Neural cell (in vitro differentiated cells): ENCODE measurements at regions not wholly inside any gene's neighbourhood (a gene's known extent, or its start where the extent isn't known, plus 50 kb on each side); places are given as distances from the start of the nearest gene placed in this dataset.

ENCODE experiments used
- H2AFZ ChIP-seq: fragments of 200-600, 300-800 bp; sonication (generic), shearing (Covaris generic); 2 replicates; pipeline ENCODE4 v1.6.0; 2014; ENCODE audit warnings: low read depth, mild to moderate bottlenecking, antibody characterized with exemption, low read length, moderate library complexity
- H3F3A ChIP-seq: fragments of 200-600 bp; shearing (Covaris generic); 2 replicates; pipeline ENCODE4 v1.6.1; 2016; ENCODE audit warnings: mild to moderate bottlenecking, moderate library complexity, mixed read lengths, antibody characterized with exemption, low read length; ENCODE audit not compliant: insufficient read depth, poor library complexity, severe bottlenecking
- H3K27ac ChIP-seq: fragments of 200-600, 300-800 bp; sonication (generic), shearing (Covaris generic); 2 replicates; pipeline ENCODE4 v1.5.1; 2014; ENCODE audit warnings: mild to moderate bottlenecking, low read length, moderate library complexity
- H3K27me3 ChIP-seq: fragments of 300-800, 200-600 bp; sonication (generic), shearing (Covaris generic); 2 replicates; pipeline ENCODE4 v1.6.0; 2014; ENCODE audit warnings: mild to moderate bottlenecking, low read depth, low read length, moderate library complexity; ENCODE audit not compliant: insufficient read depth
- H3K36me3 ChIP-seq: fragments of 300-800, 200-600 bp; sonication (generic), shearing (Covaris generic); 2 replicates; pipeline ENCODE4 v1.5.1; 2014; ENCODE audit warnings: mild to moderate bottlenecking, antibody characterized with exemption, low read length, moderate library complexity; ENCODE audit not compliant: insufficient read depth
- H3K4me2 ChIP-seq: fragments of 300-800, 200-600 bp; sonication (generic), shearing (Covaris generic); 2 replicates; pipeline ENCODE4 v1.6.0; 2014; ENCODE audit warnings: mild to moderate bottlenecking, low read length
- H3K4me3 ChIP-seq: fragments of 300-800, 200-600 bp; sonication (generic), shearing (Covaris generic); 2 replicates; pipeline ENCODE4 v1.5.1; 2014; ENCODE audit warnings: mild to moderate bottlenecking, low read length, moderate library complexity
- H3K79me2 ChIP-seq: fragments of 200-600 bp; shearing (Covaris generic); replicated peaks from 2 replicates; pipeline ENCODE4 v1.6.0; 2014; ENCODE audit warnings: mild to moderate bottlenecking, low read length, moderate library complexity; ENCODE audit not compliant: insufficient read depth
- H3K9ac ChIP-seq: fragments of 300-800, 200-600 bp; sonication (generic), shearing (Covaris generic); 2 replicates; pipeline ENCODE4 v1.6.1; 2016; ENCODE audit warnings: mild to moderate bottlenecking, low read length, mixed read lengths
- H3K9me2 ChIP-seq: fragments of 200-600 bp; shearing (Covaris generic); 2 replicates; pipeline ENCODE4 v1.6.1; 2016; ENCODE audit warnings: mild to moderate bottlenecking, low read length, mixed read lengths; ENCODE audit not compliant: insufficient read depth
- H3K9me3 ChIP-seq: fragments of 200-600, 300-800 bp; sonication (generic), shearing (Covaris generic); 2 replicates; pipeline ENCODE4 v1.6.1; 2016; ENCODE audit warnings: mild to moderate bottlenecking, mixed run types, low read length, moderate library complexity, mixed read lengths
- H4K20me1 ChIP-seq: fragments of 200-600 bp; shearing (Covaris generic); 2 replicates; pipeline ENCODE4 v1.6.1; 2016; ENCODE audit warnings: mild to moderate bottlenecking, mixed run types; ENCODE audit not compliant: insufficient read depth
- CTCF ChIP-seq: fragments of 450-650 bp; IDR thresholded peaks from 2 replicates; pipeline ENCODE4 v1.5.1; 2014; ENCODE audit warnings: antibody characterized with exemption, mild to moderate bottlenecking, moderate library complexity; ENCODE audit not compliant: poor library complexity, severe bottlenecking
- EP300 ChIP-seq: fragments of 450-650 bp; conservative IDR thresholded peaks from 2 replicates; pipeline ENCODE4 v1.6.1; 2014; ENCODE audit warnings: antibody characterized with exemption, mild to moderate bottlenecking, moderate library complexity; ENCODE audit not compliant: poor library complexity, severe bottlenecking
- EZH2 ChIP-seq: fragments of 200-600, 300-800 bp; shearing (Covaris generic), sonication (generic); IDR thresholded peaks from 2 replicates; pipeline ENCODE4 v1.6.1; 2014; ENCODE audit warnings: antibody characterized with exemption, low read length, borderline replicate concordance, mild to moderate bottlenecking; ENCODE audit not compliant: insufficient read depth, poor library complexity, severe bottlenecking
- MXI1 ChIP-seq: fragments of 450-650 bp; conservative IDR thresholded peaks from 2 replicates; pipeline ENCODE4 v1.6.1; 2014; ENCODE audit warnings: antibody characterized with exemption, mild to moderate bottlenecking; ENCODE audit not compliant: poor library complexity, severe bottlenecking
- POLR2AphosphoS5 ChIP-seq: IDR thresholded peaks from 2 replicates; pipeline ENCODE4 v1.6.1; 2012
- RAD21 ChIP-seq: fragments of 450-650 bp; conservative IDR thresholded peaks from 2 replicates; pipeline ENCODE4 v1.6.1; 2014; ENCODE audit warnings: antibody characterized with exemption, mild to moderate bottlenecking, moderate library complexity
- SMC3 ChIP-seq: fragments of 450-650 bp; conservative IDR thresholded peaks from 2 replicates; pipeline ENCODE4 v1.6.1; 2014; ENCODE audit warnings: antibody characterized with exemption, mild to moderate bottlenecking, moderate library complexity; ENCODE audit not compliant: poor library complexity
- TAF1 ChIP-seq: IDR thresholded peaks from 2 replicates; pipeline ENCODE4 v1.6.1; 2012; ENCODE audit warnings: low read depth
- TF ChIP-seq, protein P1 (sequence below): IDR thresholded peaks from 2 replicates; pipeline ENCODE4 v1.6.1; 2012; ENCODE audit warnings: borderline replicate concordance

DNA sequence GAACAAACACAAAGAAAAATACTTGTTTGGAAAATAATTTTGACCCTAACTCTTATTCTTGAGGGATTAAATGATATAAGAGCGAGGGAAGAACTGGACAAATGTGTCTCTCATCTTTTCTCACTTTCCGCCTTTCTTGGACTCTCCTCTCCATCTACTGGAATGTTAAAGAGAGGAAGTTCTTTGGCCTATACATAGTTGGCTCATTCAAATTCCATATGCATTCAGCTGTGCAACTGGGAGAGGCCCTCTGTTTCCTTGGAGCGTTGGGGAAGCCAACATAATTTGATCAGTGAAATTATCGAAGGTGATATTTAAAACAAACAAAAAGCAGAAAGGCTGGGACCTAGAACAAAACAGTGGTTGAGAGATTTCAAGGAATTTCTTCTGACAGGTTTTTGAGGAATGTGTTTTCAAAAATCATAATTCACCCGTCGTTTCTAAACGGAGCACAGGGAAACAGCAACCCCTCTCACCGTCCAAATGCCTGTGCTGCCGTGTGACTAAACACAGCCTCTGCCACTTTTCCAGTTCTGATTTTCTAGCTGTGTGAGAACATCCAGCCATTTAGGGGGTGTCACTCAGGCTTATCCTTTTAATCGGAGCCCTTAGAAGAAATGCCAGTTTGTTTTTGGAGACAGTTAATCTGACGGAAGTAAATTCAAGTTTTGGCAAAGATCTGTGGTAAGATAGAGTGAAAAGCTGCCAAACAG, 489.9 kb downstream of the SOX2 start:
- no peak overlapping the region for H2AFZ ChIP-seq
- H3K4me3 ChIP-seq, result no peak overlapping the region
- H3K9me3 ChIP-seq, result no peaks in the 10 kb centered on the region
- H3K4me2 ChIP-seq, result no peak overlapping the region
- H3K27ac ChIP-seq, result no peak overlapping the region
- H3K27me3 ChIP-seq, result no peaks in the 10 kb centered on the region
- H3K36me3 ChIP-seq, result no peaks in the 10 kb centered on the region
- H4K20me1 ChIP-seq, result no peaks in the 10 kb centered on the region
- no peaks in the 10 kb centered on the region for H3F3A ChIP-seq
- H3K9ac ChIP-seq, result no peak overlapping the region
- TF ChIP-seq EP300 (no peak), EZH2 (no peak), SMC3 (no peak)
- no peaks in the 10 kb centered on the region for H3K79me2 ChIP-seq
- H3K9me2 ChIP-seq, result no peaks in the 10 kb centered on the region

GRCh38 chr3:182212479-182213076, 500.9 kb downstream of the SOX2 start:
- TF ChIP-seq EP300, result no peak
- TF ChIP-seq MXI1, result no peak
- TF ChIP-seq EZH2, result no peak
- TF ChIP-seq POLR2AphosphoS5, result peak; percentile 22
- no peak for TF ChIP-seq SMC3
- no peak for TF ChIP-seq RAD21
- TF ChIP-seq CTCF, result no peak
- TF ChIP-seq TAF1, result no peak
- TF ChIP-seq, protein P1, sequence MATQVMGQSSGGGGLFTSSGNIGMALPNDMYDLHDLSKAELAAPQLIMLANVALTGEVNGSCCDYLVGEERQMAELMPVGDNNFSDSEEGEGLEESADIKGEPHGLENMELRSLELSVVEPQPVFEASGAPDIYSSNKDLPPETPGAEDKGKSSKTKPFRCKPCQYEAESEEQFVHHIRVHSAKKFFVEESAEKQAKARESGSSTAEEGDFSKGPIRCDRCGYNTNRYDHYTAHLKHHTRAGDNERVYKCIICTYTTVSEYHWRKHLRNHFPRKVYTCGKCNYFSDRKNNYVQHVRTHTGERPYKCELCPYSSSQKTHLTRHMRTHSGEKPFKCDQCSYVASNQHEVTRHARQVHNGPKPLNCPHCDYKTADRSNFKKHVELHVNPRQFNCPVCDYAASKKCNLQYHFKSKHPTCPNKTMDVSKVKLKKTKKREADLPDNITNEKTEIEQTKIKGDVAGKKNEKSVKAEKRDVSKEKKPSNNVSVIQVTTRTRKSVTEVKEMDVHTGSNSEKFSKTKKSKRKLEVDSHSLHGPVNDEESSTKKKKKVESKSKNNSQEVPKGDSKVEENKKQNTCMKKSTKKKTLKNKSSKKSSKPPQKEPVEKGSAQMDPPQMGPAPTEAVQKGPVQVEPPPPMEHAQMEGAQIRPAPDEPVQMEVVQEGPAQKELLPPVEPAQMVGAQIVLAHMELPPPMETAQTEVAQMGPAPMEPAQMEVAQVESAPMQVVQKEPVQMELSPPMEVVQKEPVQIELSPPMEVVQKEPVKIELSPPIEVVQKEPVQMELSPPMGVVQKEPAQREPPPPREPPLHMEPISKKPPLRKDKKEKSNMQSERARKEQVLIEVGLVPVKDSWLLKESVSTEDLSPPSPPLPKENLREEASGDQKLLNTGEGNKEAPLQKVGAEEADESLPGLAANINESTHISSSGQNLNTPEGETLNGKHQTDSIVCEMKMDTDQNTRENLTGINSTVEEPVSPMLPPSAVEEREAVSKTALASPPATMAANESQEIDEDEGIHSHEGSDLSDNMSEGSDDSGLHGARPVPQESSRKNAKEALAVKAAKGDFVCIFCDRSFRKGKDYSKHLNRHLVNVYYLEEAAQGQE, result peak; percentile 89
- no peak overlapping the region for H3K27ac ChIP-seq
- H3K4me2 ChIP-seq, result no peak overlapping the region
- no peak overlapping the region for H3K9ac ChIP-seq
- H4K20me1 ChIP-seq, result no peaks in the 10 kb centered on the region
- H3K4me3 ChIP-seq, result no peak overlapping the region
- H3K27me3 ChIP-seq, result no peaks in the 10 kb centered on the region
- no peaks in the 10 kb centered on the region for H3K36me3 ChIP-seq
- no peaks in the 10 kb centered on the region for H3K9me2 ChIP-seq
- H3K79me2 ChIP-seq, result no peaks in the 10 kb centered on the region
- no peaks in the 10 kb centered on the region for H3F3A ChIP-seq
- no peak overlapping the region for H2AFZ ChIP-seq
- H3K9me3 ChIP-seq, result no peaks in the 10 kb centered on the region
